Stimulated activated effector memory CD8-positive, alpha-beta T cell treated with anti-CD3 and anti-CD28 coated beads, Interleukin-12 subunit alpha, Interleukin-12 subunit beta, amount 100 ng/mL, for 72 hours (primary cell): ENCODE measurements at regions not wholly inside any gene's neighbourhood (a gene's known extent, or its start where the extent isn't known, plus 50 kb on each side); places are given as distances from the start of the nearest gene placed in this dataset.

Experiments used
- ATAC-seq: fragments of 150-1000 bp; cut with Tn5 transposase; 2 replicates; pipeline ENCODE4 v1.10.0; 2021
- DNase-seq, 2 donors: peaks; one replicate each; pipeline ENCODE4 v3.0.0; 2021 to 2022; ENCODE audit warnings: low spot score in 2 of 2
- H3K27ac Mint-ChIP-seq: one replicate; pipeline ENCODE4 v1.8.0; 2022; ENCODE audit warnings: mild to moderate bottlenecking, mixed read lengths
- H3K36me3 Mint-ChIP-seq: one replicate; pipeline ENCODE4 v1.8.0; 2022; ENCODE audit warnings: mild to moderate bottlenecking, mixed read lengths
- H3K4me1 Mint-ChIP-seq: one replicate; pipeline ENCODE4 v1.8.0; 2022; ENCODE audit warnings: mixed read lengths
- H3K4me3 Mint-ChIP-seq: one replicate; pipeline ENCODE4 v1.8.0; 2022; ENCODE audit warnings: mild to moderate bottlenecking, mixed read lengths
- H3K9me3 Mint-ChIP-seq: one replicate; pipeline ENCODE4 v1.8.0; 2022; ENCODE audit warnings: mixed read lengths

DNA sequence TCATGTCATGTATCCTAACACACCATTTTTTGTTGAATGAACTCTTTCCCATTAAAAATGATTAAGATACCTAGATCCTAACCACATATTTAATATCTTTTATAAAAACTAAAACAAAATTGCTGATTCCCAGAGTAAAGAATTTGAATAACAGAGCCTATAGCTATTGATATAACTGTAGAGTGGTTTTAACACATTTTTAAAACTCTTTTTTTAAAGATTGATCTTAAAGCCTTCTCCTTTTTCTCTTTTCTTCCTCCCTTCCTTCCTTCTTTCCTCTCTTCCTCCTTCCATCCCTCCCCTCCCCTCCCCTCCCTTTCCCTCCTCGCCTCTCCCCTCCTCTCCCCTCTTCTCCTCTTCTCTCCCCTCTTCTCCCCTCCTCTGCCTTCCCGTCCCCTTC lies 605.4 kb upstream of the FZD8 start:
- no peaks in the 10 kb centered on the region for H3K4me1 Mint-ChIP-seq
- no peaks in the 10 kb centered on the region for H3K36me3 Mint-ChIP-seq
- H3K4me3 Mint-ChIP-seq: no peak overlapping the region
- H3K27ac Mint-ChIP-seq: no peak overlapping the region
- peaks cover 17% of the 10 kb centered on the region for H3K9me3 Mint-ChIP-seq
- no peak for DNase-seq
- no peak for ATAC-seq

DNA sequence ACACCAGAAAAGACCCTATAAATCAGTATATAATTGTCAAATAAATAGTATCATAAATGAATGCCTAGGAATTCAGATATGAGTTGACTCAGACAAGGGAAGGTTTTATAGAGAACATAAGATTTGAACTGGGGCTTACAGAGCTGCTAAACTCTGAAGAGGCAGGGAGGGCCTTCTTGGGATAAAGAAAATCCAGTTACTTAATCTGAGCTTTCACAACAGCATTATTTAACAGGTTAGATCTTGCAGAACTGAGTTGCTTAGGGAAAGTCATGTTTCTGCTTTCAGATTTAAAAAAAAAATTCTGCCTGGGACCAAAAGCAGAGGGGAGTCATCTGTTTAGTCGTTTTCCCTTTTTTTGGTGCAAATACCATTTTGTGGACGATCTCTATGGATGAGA lies 594.8 kb upstream of the FZD8 start:
- Mint-ChIP-seq H3K4me1 (no peaks in the 10 kb centered on the region), H3K4me3 (no peak overlapping the region), H3K27ac (no peak overlapping the region), H3K36me3 (no peaks in the 10 kb centered on the region), H3K9me3 (peaks cover 9% of the 10 kb centered on the region)
- DNase-seq (no peak), ATAC-seq (no peak)

- Mint-ChIP-seq H3K36me3 (no peaks in the 10 kb centered on the region), H3K9me3 (peaks cover 14% of the 10 kb centered on the region), H3K4me3 (no peak overlapping the region), H3K27ac (no peak overlapping the region), H3K4me1 (no peaks in the 10 kb centered on the region)
- ATAC-seq (no peak), DNase-seq (no peak)
Measured at GRCh38 chr10:36236341-36236740, 594.2 kb upstream of the FZD8 start.

- Mint-ChIP-seq H3K9me3 (peaks cover 18% of the 10 kb centered on the region), H3K4me1 (no peaks in the 10 kb centered on the region), H3K36me3 (no peaks in the 10 kb centered on the region), H3K4me3 (no peak overlapping the region), H3K27ac (no peak overlapping the region)
- no peak for ATAC-seq
- no peak for DNase-seq
Measured at GRCh38 chr10:36232935-36233334, 590.8 kb upstream of the FZD8 start.

DNA sequence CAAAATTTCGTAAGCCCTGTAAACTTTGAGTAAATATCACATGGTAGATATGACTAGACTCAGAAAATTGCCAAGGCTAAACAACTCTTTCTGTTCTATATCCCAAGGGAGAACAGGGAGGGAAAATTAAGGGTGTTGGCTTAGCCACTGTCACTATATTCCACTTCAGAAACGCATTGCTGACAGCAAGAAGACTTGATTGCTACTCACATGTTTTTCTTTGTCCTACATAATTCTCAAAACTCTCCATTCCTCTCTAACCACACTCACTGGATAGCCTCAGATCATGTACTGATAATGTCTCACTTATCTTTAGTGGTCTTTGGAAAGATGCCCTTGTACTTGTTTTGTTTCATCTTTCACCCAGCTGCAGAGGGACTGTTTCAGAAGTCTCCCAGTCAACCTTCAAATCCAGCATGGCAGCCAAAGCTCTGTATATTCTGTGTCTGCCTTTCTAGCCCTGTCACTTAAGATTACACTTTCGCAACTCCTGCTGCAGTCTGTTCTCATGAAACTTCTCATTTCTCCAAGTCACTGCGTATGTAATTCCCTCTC lies 582.4 kb upstream of the FZD8 start:
- no peak overlapping the region for H3K4me3 Mint-ChIP-seq
- H3K4me1 Mint-ChIP-seq: no peaks in the 10 kb centered on the region
- DNase-seq: no peak
- no peak for ATAC-seq
- peaks cover 26% of the 10 kb centered on the region for H3K9me3 Mint-ChIP-seq
- H3K27ac Mint-ChIP-seq: no peak overlapping the region
- no peaks in the 10 kb centered on the region for H3K36me3 Mint-ChIP-seq

GRCh38 chr10:36221101-36221500 lies 579.0 kb upstream of the FZD8 start:
- Mint-ChIP-seq H3K4me1 (no peaks in the 10 kb centered on the region), H3K27ac (no peak overlapping the region), H3K36me3 (no peaks in the 10 kb centered on the region), H3K4me3 (no peak overlapping the region), H3K9me3 (peaks cover 23% of the 10 kb centered on the region)
- ATAC-seq (no peak), DNase-seq (no peak)

DNA sequence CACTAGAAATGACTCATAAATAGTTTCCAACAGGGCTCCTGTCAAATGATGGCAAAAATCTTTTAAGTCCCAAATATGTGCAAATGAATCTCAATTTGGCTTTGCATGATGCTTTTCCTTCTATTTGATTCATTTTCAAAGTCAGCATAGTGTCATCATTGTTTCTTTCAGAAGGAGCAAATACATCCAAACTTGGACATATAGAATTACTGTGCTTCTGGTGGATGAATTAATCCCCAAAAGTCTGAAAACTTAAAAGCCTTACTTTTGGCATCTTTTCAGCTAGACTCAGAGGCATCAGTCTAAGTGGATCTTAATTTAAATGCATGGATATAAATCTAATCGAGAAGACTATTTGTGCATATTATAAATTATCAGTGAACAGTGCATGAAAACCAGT lies 578.1 kb upstream of the FZD8 start:
- Mint-ChIP-seq H3K9me3 (peaks cover 23% of the 10 kb centered on the region), H3K4me1 (no peaks in the 10 kb centered on the region), H3K27ac (no peak overlapping the region), H3K4me3 (no peak overlapping the region), H3K36me3 (no peaks in the 10 kb centered on the region)
- ATAC-seq (no peak), DNase-seq (no peak)

- Mint-ChIP-seq H3K4me3 (no peak overlapping the region), H3K4me1 (no peaks in the 10 kb centered on the region), H3K36me3 (no peaks in the 10 kb centered on the region), H3K27ac (no peak overlapping the region), H3K9me3 (peaks cover 9% of the 10 kb centered on the region)
- DNase-seq (no peak), ATAC-seq (no peak)
Measured at GRCh38 chr10:36211856-36212255, 569.8 kb upstream of the FZD8 start.

DNA sequence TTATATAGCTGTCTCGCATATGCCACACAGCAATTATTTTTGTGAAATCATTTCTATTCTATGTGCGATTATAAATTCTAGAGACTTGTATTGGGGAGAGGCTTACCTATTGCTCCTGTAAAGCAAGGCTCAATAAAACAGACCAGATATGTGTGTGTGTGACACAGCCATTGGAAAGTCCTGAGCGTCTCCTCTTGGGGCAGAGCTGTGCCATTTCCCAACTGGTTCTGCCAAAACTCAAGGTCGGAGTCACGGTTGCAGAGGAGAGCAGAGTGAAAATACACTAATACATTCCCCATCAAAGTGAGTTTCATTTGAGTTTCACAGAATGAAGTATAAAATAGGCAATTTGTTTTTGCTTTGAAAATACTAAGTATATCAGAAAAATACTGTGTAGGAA lies 567.4 kb upstream of the FZD8 start:
- Mint-ChIP-seq H3K4me3 (no peak overlapping the region), H3K36me3 (no peaks in the 10 kb centered on the region), H3K9me3 (peaks cover 18% of the 10 kb centered on the region), H3K27ac (no peak overlapping the region), H3K4me1 (no peaks in the 10 kb centered on the region)
- no peak for ATAC-seq
- DNase-seq: no peak

GRCh38 chr10:36202881-36203280 lies 560.8 kb upstream of the FZD8 start:
- H3K9me3 Mint-ChIP-seq: peaks cover 20% of the 10 kb centered on the region
- no peak for DNase-seq
- ATAC-seq: no peak
- no peaks in the 10 kb centered on the region for H3K36me3 Mint-ChIP-seq
- no peak overlapping the region for H3K27ac Mint-ChIP-seq
- H3K4me1 Mint-ChIP-seq: no peaks in the 10 kb centered on the region
- no peak overlapping the region for H3K4me3 Mint-ChIP-seq

DNA sequence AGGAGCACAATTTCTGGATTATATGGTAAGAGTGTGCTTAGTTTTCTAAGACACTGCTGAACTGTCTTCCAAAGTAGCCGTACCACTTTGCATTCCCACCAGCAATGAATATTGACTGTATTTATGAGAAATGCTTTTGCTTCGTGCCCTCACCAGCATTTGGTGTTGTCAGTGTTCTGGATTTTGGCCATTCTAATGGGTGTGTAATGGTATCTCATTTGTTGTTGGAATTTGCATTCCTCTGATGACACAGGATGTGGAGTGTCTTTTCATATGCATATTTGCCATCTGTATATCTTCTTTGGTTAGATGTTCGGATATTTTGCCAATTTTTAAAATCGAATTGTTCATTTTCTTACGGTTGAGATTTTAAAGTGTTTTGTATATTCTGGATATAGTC lies 558.5 kb upstream of the FZD8 start:
- H3K4me1 Mint-ChIP-seq: no peaks in the 10 kb centered on the region
- no peak for ATAC-seq
- peaks cover 15% of the 10 kb centered on the region for H3K9me3 Mint-ChIP-seq
- no peaks in the 10 kb centered on the region for H3K36me3 Mint-ChIP-seq
- no peak overlapping the region for H3K27ac Mint-ChIP-seq
- H3K4me3 Mint-ChIP-seq: no peak overlapping the region
- no peak for DNase-seq

- H3K4me3 Mint-ChIP-seq: no peak overlapping the region
- no peaks in the 10 kb centered on the region for H3K36me3 Mint-ChIP-seq
- H3K9me3 Mint-ChIP-seq: peaks cover 19% of the 10 kb centered on the region
- DNase-seq (no peak), ATAC-seq (no peak)
- no peaks in the 10 kb centered on the region for H3K4me1 Mint-ChIP-seq
- no peak overlapping the region for H3K27ac Mint-ChIP-seq
Measured at GRCh38 chr10:36198322-36198721, 556.2 kb upstream of the FZD8 start.

GRCh38 chr10:36195364-36195763 lies 553.3 kb upstream of the FZD8 start:
- Mint-ChIP-seq H3K4me3 (no peak overlapping the region), H3K9me3 (peaks cover 25% of the 10 kb centered on the region), H3K4me1 (no peaks in the 10 kb centered on the region), H3K36me3 (no peaks in the 10 kb centered on the region), H3K27ac (no peak overlapping the region)
- ATAC-seq (no peak), DNase-seq (no peak)

GRCh38 chr10:36194276-36194675 lies 552.2 kb upstream of the FZD8 start:
- Mint-ChIP-seq H3K36me3 (no peaks in the 10 kb centered on the region), H3K4me1 (no peaks in the 10 kb centered on the region), H3K9me3 (peaks cover 28% of the 10 kb centered on the region), H3K4me3 (no peak overlapping the region), H3K27ac (no peak overlapping the region)
- ATAC-seq (no peak), DNase-seq (no peak)

GRCh38 chr10:36191009-36191408 lies 548.9 kb upstream of the FZD8 start:
- Mint-ChIP-seq H3K9me3 (peaks cover 28% of the 10 kb centered on the region), H3K4me3 (no peak overlapping the region), H3K4me1 (no peaks in the 10 kb centered on the region), H3K36me3 (no peaks in the 10 kb centered on the region), H3K27ac (no peak overlapping the region)
- DNase-seq: no peak
- ATAC-seq: no peak

DNA sequence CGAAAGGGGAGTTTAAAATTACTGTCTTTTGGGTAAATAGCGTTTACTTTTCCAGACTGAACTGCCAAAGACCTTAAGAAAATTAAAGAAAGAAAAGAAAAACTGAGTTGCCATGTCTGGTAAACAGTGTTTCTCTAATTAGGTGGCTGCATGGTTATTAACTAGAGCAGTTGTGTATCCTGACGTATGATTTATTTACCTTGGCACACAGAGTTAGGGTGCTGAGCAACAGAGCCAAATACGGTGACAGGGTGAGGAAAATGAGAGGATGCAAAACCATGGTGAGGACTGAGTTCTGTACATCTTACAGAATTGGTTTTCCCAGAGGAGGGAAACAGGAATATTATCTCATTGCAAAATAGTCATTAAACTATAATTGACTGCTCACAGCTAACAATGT lies 546.4 kb upstream of the FZD8 start:
- no peak overlapping the region for H3K4me3 Mint-ChIP-seq
- no peak for ATAC-seq
- peaks cover 26% of the 10 kb centered on the region for H3K9me3 Mint-ChIP-seq
- H3K4me1 Mint-ChIP-seq: no peaks in the 10 kb centered on the region
- no peak for DNase-seq
- H3K27ac Mint-ChIP-seq: no peak overlapping the region
- H3K36me3 Mint-ChIP-seq: no peaks in the 10 kb centered on the region

- H3K4me1 Mint-ChIP-seq: no peaks in the 10 kb centered on the region
- ATAC-seq: no peak
- H3K27ac Mint-ChIP-seq: no peak overlapping the region
- no peak overlapping the region for H3K4me3 Mint-ChIP-seq
- no peaks in the 10 kb centered on the region for H3K36me3 Mint-ChIP-seq
- DNase-seq: no peak
- peaks cover 26% of the 10 kb centered on the region for H3K9me3 Mint-ChIP-seq
Measured at GRCh38 chr10:36188080-36188453, 546.0 kb upstream of the FZD8 start.
